ENCODE measurements at regions not wholly inside any gene's neighbourhood (a gene's known extent, or its start where the extent isn't known, plus 50 kb on each side); places are given as distances from the start of the nearest gene placed in this dataset.

- TF ChIP-seq EZH2 (IDR thresholded peaks at IDR 0.05; ENCODE audit: insufficient read depth, low read length) (no peak), CTCF (IDR thresholded peaks at IDR 0.05; ENCODE audit: insufficient read depth, low read depth, low read length) (no peak)
These were observed 397.6 kb downstream of the BCAT1 start for GRCh38 chr12:24551163-24551786.
